ENCODE measurements at regions not wholly inside any gene's neighbourhood (a gene's known extent, or its start where the extent isn't known, plus 50 kb on each side); places are given as distances from the start of the nearest gene placed in this dataset.

DNA sequence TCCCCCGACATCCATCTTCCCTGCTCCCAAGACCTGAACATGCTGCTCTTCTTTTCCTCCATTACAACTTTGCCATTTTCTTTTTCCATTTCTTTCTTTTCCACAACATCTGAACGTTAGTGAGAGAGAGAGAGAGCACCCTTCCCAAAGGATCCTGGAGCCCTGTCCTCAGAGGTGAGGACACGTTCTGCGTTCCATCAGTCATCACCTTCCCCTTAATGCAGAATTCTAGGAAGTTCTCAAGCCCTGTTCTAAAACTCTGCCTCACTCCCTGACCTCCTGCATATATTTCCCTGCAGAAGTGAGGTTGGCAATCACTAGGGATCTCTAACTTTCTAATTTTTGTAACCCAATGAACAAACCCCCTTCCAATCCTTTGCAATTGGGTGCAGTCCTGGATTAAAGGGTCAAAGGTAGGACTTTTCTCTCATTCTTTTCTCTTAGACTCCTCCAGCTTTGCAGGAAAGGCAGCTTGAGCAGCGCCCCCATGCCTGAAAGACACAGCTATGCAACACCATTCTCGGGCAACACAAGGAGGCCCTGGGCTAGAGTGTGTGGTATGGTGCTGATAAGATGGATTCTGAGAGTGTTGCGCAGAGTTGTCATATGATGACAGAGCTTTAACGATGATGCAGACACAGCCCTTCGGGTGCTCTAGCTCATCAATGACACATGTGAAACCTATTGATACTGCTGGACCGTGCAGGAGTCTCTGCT lies 59.2 kb upstream of the TNR start:
- TF ChIP-seq POLR2A (IDR thresholded peaks at IDR 0.05; ENCODE audit: low read depth, low read length) (no peak), POLR2AphosphoS5 (IDR thresholded peaks at IDR 0.05; ENCODE audit: low read depth, low read length) (no peak), POU2F2 (IDR thresholded peaks at IDR 0.05; ENCODE audit: low read depth, low read length) (no peak), TAF1 (IDR thresholded peaks at IDR 0.05; ENCODE audit: low read depth, low read length) (no peak)
